ENCODE measurements at regions not wholly inside any gene's neighbourhood (a gene's known extent, or its start where the extent isn't known, plus 50 kb on each side); places are given as distances from the start of the nearest gene placed in this dataset.
"Not testable (repeated sequence)": the region's sequence is repeated elsewhere in the genome, so short reads cannot be mapped to it uniquely, and the experiment has no call there.

- not testable (repeated sequence) for DNase-seq; H3K4me3 ChIP-seq (ENCODE audit: insufficient read depth, low read depth, low read length)
Observed at GRCh38 chr6:168380166-168380955, 60.6 kb upstream of the SMOC2 start.

GRCh38 chr6:168380956-168381605, 59.9 kb upstream of the SMOC2 start:
- H3K27me3 ChIP-seq (ENCODE audit: control insufficient read depth, insufficient read depth, low read length), result no peaks in the 10 kb centered on the region
- no peak for DNase-seq
- H3K4me3 ChIP-seq (ENCODE audit: insufficient read depth, low read depth, low read length), result no peak overlapping the region
- H3K36me3 ChIP-seq (replicated peaks; ENCODE audit: control insufficient read depth, insufficient read depth, low read length), result no peaks in the 10 kb centered on the region

More at GRCh38 chr6:168380166-168380955, 60.6 kb upstream of the SMOC2 start:
- H3K27me3 ChIP-seq (ENCODE audit: control insufficient read depth, insufficient read depth, low read length); H3K36me3 ChIP-seq (replicated peaks; ENCODE audit: control insufficient read depth, insufficient read depth, low read length): not testable (repeated sequence)

- peak; percentile 43 for DNase-seq
- H3K4me3 ChIP-seq (ENCODE audit: insufficient read depth, low read depth, low read length), result no peak overlapping the region
- no peaks in the 10 kb centered on the region for H3K36me3 ChIP-seq (replicated peaks; ENCODE audit: control insufficient read depth, insufficient read depth, low read length)
- no peaks in the 10 kb centered on the region for H3K27me3 ChIP-seq (ENCODE audit: control insufficient read depth, insufficient read depth, low read length)
Observed at GRCh38 chr6:168381726-168382458, 59.1 kb upstream of the SMOC2 start.

- Histone ChIP-seq H3K4me3 (ENCODE audit: insufficient read depth, low read depth, low read length) (no peak overlapping the region), H3K27me3 (ENCODE audit: control insufficient read depth, insufficient read depth, low read length) (no peaks in the 10 kb centered on the region), H3K36me3 (replicated peaks; ENCODE audit: control insufficient read depth, insufficient read depth, low read length) (no peaks in the 10 kb centered on the region)
- DNase-seq, result no peak
Observed at GRCh38 chr6:168383062-168383854, 57.7 kb upstream of the SMOC2 start.

- Histone ChIP-seq H3K36me3 (replicated peaks; ENCODE audit: control insufficient read depth, insufficient read depth, low read length) (no peaks in the 10 kb centered on the region), H3K27me3 (ENCODE audit: control insufficient read depth, insufficient read depth, low read length) (no peaks in the 10 kb centered on the region), H3K4me3 (ENCODE audit: insufficient read depth, low read depth, low read length) (no peak overlapping the region)
- peak; percentile 42 for DNase-seq
Observed at GRCh38 chr6:168384045-168385036, 56.6 kb upstream of the SMOC2 start.

- H3K27me3 ChIP-seq (ENCODE audit: control insufficient read depth, insufficient read depth, low read length), result no peaks in the 10 kb centered on the region
- no peaks in the 10 kb centered on the region for H3K36me3 ChIP-seq (replicated peaks; ENCODE audit: control insufficient read depth, insufficient read depth, low read length)
- DNase-seq, result peak; percentile 48
- no peak overlapping the region for H3K4me3 ChIP-seq (ENCODE audit: insufficient read depth, low read depth, low read length)
Observed at GRCh38 chr6:168385037-168385759, 55.8 kb upstream of the SMOC2 start.

- Histone ChIP-seq H3K36me3 (replicated peaks; ENCODE audit: control insufficient read depth, insufficient read depth, low read length) (no peaks in the 10 kb centered on the region), H3K27me3 (ENCODE audit: control insufficient read depth, insufficient read depth, low read length) (no peaks in the 10 kb centered on the region), H3K4me3 (ENCODE audit: insufficient read depth, low read depth, low read length) (no peak overlapping the region)
- DNase-seq, result peak; percentile 36
Observed at GRCh38 chr6:168385858-168386735, 54.9 kb upstream of the SMOC2 start.

DNA sequence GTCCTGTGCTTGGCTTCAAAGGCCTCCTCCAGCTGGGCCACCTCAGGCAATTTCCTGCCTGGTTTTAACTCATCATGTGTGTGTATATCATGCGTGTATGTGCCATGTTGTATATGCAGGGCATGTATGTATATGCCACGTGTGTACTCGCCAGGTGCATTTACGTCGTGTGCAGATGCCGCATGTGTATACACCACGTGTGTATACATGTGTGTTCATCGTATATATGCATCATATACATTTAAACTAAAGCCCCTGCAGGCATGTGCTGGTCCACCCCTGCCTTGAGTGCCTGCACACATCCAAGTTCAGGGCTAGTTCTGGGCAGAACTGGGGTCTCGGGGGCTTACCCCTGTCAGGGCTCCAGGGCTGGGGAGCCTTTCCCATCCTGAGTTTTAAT, 54.0 kb upstream of the SMOC2 start:
- Histone ChIP-seq H3K27me3 (ENCODE audit: control insufficient read depth, insufficient read depth, low read length) (no peaks in the 10 kb centered on the region), H3K36me3 (replicated peaks; ENCODE audit: control insufficient read depth, insufficient read depth, low read length) (no peaks in the 10 kb centered on the region), H3K4me3 (ENCODE audit: insufficient read depth, low read depth, low read length) (no peak overlapping the region)
- DNase-seq, result no peak

DNA sequence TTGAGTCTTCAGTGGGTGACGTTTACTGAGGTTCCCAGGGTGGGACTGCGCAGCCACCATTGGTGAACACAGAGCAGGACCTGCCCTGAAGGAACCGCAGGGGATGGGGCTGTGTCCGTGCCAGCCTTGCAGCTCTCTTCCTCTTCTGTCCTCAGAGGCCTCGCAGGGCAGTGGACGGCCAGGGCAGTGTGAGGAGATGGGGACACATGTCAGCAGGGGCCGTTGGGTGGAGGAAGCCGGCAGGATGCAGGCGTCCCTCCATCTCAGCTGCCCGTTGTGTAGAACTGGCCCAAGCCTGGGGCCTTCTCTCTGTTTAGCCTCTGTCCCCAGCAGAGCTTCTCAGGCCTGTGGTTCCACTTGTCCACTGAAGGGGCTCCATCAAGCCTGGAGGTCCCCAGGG, 53.6 kb upstream of the SMOC2 start:
- Histone ChIP-seq H3K27me3 (ENCODE audit: control insufficient read depth, insufficient read depth, low read length) (no peaks in the 10 kb centered on the region), H3K4me3 (ENCODE audit: insufficient read depth, low read depth, low read length) (no peak overlapping the region), H3K36me3 (replicated peaks; ENCODE audit: control insufficient read depth, insufficient read depth, low read length) (no peaks in the 10 kb centered on the region)
- peak; percentile 40 for DNase-seq

DNA sequence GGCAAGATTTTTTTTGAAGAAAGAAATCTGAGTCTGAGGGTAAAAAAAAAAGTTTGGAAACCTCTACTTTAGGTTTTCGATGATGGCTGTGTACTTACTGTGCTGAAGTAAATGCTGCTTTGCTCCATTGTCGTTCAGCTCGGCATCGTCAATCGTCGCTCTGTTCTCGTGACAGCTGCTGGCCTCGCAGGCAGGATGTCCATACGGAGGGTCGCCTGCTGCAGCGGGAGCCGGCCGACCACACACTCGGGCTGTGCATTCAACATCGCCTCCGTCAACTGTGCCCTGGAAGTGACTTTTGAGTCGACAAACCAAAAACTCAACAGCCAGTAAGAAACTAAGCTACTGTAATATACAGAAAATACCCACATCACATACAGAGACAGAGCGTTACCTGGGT, 53.1 kb upstream of the SMOC2 start:
- DNase-seq, result peak; percentile 43
- Histone ChIP-seq H3K36me3 (replicated peaks; ENCODE audit: control insufficient read depth, insufficient read depth, low read length) (no peaks in the 10 kb centered on the region), H3K27me3 (ENCODE audit: control insufficient read depth, insufficient read depth, low read length) (no peaks in the 10 kb centered on the region), H3K4me3 (ENCODE audit: insufficient read depth, low read depth, low read length) (no peak overlapping the region)

- peak; percentile 88 for DNase-seq
- no peak overlapping the region for H3K4me3 ChIP-seq (ENCODE audit: insufficient read depth, low read depth, low read length)
Observed at GRCh38 chr6:168388641-168389633, 52.0 kb upstream of the SMOC2 start.

More at GRCh38 chr6:168388641-168389633, 52.0 kb upstream of the SMOC2 start:
- H3K27me3 ChIP-seq (ENCODE audit: control insufficient read depth, insufficient read depth, low read length), result no peaks in the 10 kb centered on the region
- H3K36me3 ChIP-seq (replicated peaks; ENCODE audit: control insufficient read depth, insufficient read depth, low read length), result no peaks in the 10 kb centered on the region
